ENCODE measurements at regions not wholly inside any gene's neighbourhood (a gene's known extent, or its start where the extent isn't known, plus 50 kb on each side); places are given as distances from the start of the nearest gene placed in this dataset.
"Not testable (repeated sequence)": the region's sequence is repeated elsewhere in the genome, so short reads cannot be mapped to it uniquely, and the experiment has no call there.

GRCh38 chr1:222971146-222971545, 156.3 kb downstream of the DISP1 start:
- Mint-ChIP-seq H3K9me3 (no peaks in the 10 kb centered on the region), H3K4me1 (peaks cover 3% of the 10 kb centered on the region), H3K27ac (no peak overlapping the region), H3K4me3 (no peak overlapping the region), H3K27me3 (no peaks in the 10 kb centered on the region), H3K36me3 (ENCODE audit: low read depth) (no peaks in the 10 kb centered on the region)
- DNase-seq = no peak
- ChIA-PET POLR2A (no interaction called here), CTCF (interaction anchor here (0.7 kb wide), 1 partner anchor 27 kb away, joined by 3 read pairs; no protein-coding TSS in a partner anchor)

- POLR2A ChIA-PET = no interaction called here
- no peak for DNase-seq
- CTCF ChIA-PET = no interaction called here
- H3K9me3 Mint-ChIP-seq = no peaks in the 10 kb centered on the region
- H3K4me1 Mint-ChIP-seq = peaks cover 3% of the 10 kb centered on the region
- no peak overlapping the region for H3K27ac Mint-ChIP-seq
- H3K4me3 Mint-ChIP-seq = no peak overlapping the region
- H3K36me3 Mint-ChIP-seq (ENCODE audit: low read depth) = no peaks in the 10 kb centered on the region
- H3K27me3 Mint-ChIP-seq = no peaks in the 10 kb centered on the region
These were observed 158.7 kb downstream of the DISP1 start for GRCh38 chr1:222973561-222973960.

DNA sequence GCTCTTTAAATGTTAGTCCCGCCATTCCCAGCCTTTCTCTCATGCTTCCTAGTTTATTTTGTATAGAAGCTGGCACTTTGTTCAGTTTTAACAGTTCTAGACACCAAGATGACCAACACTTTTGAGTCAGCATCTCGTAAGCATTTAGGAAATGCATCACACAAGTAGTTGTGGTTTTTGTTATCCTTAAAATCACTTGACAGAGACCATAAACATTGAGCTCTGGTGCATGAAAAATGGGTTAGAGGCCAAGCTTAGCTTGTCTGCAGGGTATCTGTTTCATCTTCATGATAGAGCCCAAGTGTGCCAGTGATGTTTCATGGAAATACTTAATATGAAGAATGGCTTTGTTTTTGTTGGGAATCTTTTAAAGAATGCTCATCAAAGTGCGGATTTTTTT, 159.7 kb downstream of the DISP1 start:
- H3K27ac Mint-ChIP-seq = no peak overlapping the region
- H3K9me3 Mint-ChIP-seq = no peaks in the 10 kb centered on the region
- POLR2A ChIA-PET = no interaction called here

DNA sequence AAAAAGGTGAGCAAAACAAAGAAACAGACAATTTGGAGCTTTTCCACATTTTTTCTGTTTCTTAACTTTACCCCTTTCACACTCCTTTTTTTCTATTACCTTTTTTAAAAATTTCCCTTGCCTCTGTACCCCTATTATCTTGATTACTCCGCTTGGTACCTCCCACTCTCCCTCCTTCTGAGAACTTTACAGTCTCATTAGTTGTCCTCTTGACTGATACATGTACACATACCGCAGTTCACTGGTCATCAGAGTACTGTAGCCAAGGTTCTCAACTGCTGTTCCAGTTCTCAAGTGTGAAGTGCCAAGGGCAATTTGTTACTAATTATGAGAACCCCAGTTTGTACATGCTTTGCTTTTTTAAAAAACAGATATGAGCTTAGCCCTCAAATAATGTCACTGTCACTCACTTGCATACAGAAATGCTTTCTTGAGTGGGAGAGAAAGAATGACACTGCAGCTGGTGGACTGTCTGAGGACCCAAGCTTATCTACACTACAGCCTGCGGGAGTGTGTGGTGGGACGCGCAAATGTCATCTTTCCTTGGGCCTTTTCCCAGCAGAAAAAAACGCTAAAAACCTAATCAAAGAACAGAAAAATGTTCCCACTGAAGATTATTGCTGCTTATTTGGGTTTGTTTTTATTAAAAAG, 160.8 kb downstream of the DISP1 start:
- Mint-ChIP-seq H3K27me3 (no peaks in the 10 kb centered on the region), H3K27ac (no peak overlapping the region), H3K36me3 (ENCODE audit: low read depth) (no peaks in the 10 kb centered on the region), H3K4me3 (no peak overlapping the region), H3K4me1 (peaks cover 3% of the 10 kb centered on the region), H3K9me3 (no peaks in the 10 kb centered on the region)
- no peak for DNase-seq
- CTCF ChIA-PET = no interaction called here
- POLR2A ChIA-PET = no interaction called here

More for the DNA sequence above, 159.7 kb downstream of the DISP1 start:
- CTCF ChIA-PET = interaction anchor here (0.7 kb wide), 1 partner anchor 25 kb away, joined by 3 read pairs; no protein-coding TSS in a partner anchor
- Mint-ChIP-seq H3K27me3 (no peaks in the 10 kb centered on the region), H3K4me3 (no peak overlapping the region), H3K36me3 (ENCODE audit: low read depth) (no peaks in the 10 kb centered on the region), H3K4me1 (peaks cover 3% of the 10 kb centered on the region)
- no peak for DNase-seq

DNA sequence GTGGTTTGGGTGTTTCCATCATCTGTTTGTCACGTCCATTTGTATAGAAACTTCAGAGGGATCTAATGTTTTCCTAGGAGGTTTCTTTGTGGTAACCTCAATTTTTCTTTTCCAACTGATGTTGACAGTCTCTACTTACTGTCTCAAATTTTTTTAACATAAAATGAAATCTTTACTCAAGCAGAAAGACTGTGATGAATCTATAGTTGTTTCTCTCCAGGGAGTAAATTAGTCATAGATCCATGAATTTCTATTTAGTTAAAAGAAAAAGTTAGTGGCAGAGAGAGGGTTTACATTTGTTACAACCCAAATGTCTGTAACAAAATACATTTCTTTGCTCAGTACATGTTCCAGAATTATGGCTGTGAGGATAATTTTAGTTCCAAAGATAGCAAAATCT, 161.6 kb downstream of the DISP1 start:
- no peaks in the 10 kb centered on the region for H3K9me3 Mint-ChIP-seq
- H3K4me3 Mint-ChIP-seq = no peak overlapping the region
- H3K4me1 Mint-ChIP-seq = peaks cover 3% of the 10 kb centered on the region
- H3K36me3 Mint-ChIP-seq (ENCODE audit: low read depth) = no peaks in the 10 kb centered on the region
- ChIA-PET CTCF (no interaction called here), POLR2A (no interaction called here)
- no peak overlapping the region for H3K27ac Mint-ChIP-seq
- H3K27me3 Mint-ChIP-seq = no peaks in the 10 kb centered on the region
- no peak for DNase-seq

DNA sequence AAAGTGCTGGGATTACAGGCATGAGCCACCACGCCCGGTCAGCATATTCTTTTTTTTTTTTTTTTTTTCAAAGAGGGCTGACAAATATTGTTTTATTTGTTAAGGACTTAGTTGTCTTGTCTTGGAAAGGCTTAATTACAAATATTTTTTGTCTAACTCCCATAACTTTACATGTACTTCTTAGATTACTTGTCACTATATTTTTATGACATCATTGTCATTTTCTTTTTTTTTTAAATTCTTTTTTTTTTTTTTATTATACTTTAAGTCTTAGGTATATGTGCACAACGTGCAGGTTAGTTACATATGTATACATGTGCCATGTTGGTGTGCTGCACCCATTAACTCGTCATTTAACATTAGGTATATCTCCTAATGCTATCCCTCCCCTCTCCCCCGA, 162.5 kb downstream of the DISP1 start:
- H3K4me1 Mint-ChIP-seq; DNase-seq; H3K27ac Mint-ChIP-seq; H3K9me3 Mint-ChIP-seq; H3K4me3 Mint-ChIP-seq; H3K36me3 Mint-ChIP-seq (ENCODE audit: low read depth); CTCF ChIA-PET; H3K27me3 Mint-ChIP-seq; POLR2A ChIA-PET: not testable (repeated sequence)

DNA sequence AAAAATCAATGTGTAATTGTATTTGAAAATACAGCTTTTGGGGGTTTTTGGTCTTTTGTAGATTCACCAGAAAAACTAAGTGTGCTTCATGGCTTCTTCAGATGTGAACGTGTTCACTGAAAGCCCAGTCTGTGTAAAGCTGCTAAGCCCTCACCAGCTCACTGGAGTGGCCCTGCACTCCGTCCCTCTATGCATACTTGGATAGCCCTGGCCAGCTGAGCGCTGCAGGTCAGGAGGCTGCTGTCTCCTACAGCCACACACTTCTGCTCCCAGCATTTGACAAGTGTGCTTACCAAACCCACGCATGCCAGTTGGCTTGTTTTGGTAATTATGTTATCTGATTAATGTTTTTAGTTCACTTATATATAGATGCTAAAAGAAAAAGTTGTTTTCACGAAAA, 163.5 kb downstream of the TLR5 start:
- POLR2A ChIA-PET = no interaction called here
- no peak for DNase-seq
- no peaks in the 10 kb centered on the region for H3K9me3 Mint-ChIP-seq
- CTCF ChIA-PET = no interaction called here
- no peaks in the 10 kb centered on the region for H3K27me3 Mint-ChIP-seq
- H3K4me3 Mint-ChIP-seq = no peak overlapping the region
- H3K4me1 Mint-ChIP-seq = peaks cover 1% of the 10 kb centered on the region
- no peaks in the 10 kb centered on the region for H3K36me3 Mint-ChIP-seq (ENCODE audit: low read depth)
- no peak overlapping the region for H3K27ac Mint-ChIP-seq

GRCh38 chr1:222987674-222988076, 155.4 kb downstream of the TLR5 start:
- no peaks in the 10 kb centered on the region for H3K9me3 Mint-ChIP-seq

DNA sequence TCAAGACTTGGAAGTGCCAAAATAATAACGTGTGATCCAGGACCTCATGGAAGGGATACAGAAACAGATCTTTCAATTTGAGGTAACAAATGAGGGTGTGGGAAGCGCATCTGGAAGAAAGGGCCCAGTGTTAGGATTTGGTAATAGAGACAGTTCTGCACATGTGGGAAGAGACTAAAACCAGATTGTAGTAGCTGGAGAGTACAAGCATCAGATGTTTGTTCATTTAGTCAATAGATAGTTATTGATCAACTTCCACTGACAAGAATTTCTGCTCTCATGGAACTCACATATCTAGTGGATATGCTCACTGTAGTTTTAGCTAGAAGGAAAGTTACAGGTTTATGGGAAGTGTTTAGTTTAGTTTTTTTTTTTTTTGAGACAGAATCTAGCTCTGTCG, 153.6 kb downstream of the TLR5 start:
- no peak overlapping the region for H3K4me3 Mint-ChIP-seq
- no peak overlapping the region for H3K27ac Mint-ChIP-seq
- ChIA-PET CTCF (interaction anchor here (0.9 kb wide), 1 partner anchor 9 kb away, joined by 3 read pairs; no protein-coding TSS in a partner anchor), POLR2A (no interaction called here)
- DNase-seq = no peak
- no peaks in the 10 kb centered on the region for H3K9me3 Mint-ChIP-seq
- no peaks in the 10 kb centered on the region for H3K4me1 Mint-ChIP-seq
- H3K36me3 Mint-ChIP-seq (ENCODE audit: low read depth) = no peaks in the 10 kb centered on the region
- no peaks in the 10 kb centered on the region for H3K27me3 Mint-ChIP-seq

More at GRCh38 chr1:222987674-222988076, 155.4 kb downstream of the TLR5 start:
- no peaks in the 10 kb centered on the region for H3K4me1 Mint-ChIP-seq
- CTCF ChIA-PET = no interaction called here
- no peak for DNase-seq
- H3K27ac Mint-ChIP-seq = no peak overlapping the region
- H3K36me3 Mint-ChIP-seq (ENCODE audit: low read depth) = no peaks in the 10 kb centered on the region
- no peaks in the 10 kb centered on the region for H3K27me3 Mint-ChIP-seq
- no peak overlapping the region for H3K4me3 Mint-ChIP-seq
- POLR2A ChIA-PET = no interaction called here

GRCh38 chr1:222991177-222991576, 151.9 kb downstream of the TLR5 start:
- Mint-ChIP-seq H3K27me3 (no peaks in the 10 kb centered on the region), H3K9me3 (no peaks in the 10 kb centered on the region), H3K4me3 (no peak overlapping the region), H3K4me1 (no peaks in the 10 kb centered on the region), H3K27ac (no peak overlapping the region), H3K36me3 (ENCODE audit: low read depth) (no peaks in the 10 kb centered on the region)
- DNase-seq = no peak
- POLR2A ChIA-PET = no interaction called here
- CTCF ChIA-PET = no interaction called here

GRCh38 chr1:222991908-222992307, 151.1 kb downstream of the TLR5 start:
- Mint-ChIP-seq H3K27ac (no peak overlapping the region), H3K36me3 (ENCODE audit: low read depth) (no peaks in the 10 kb centered on the region), H3K4me1 (no peaks in the 10 kb centered on the region), H3K9me3 (no peaks in the 10 kb centered on the region), H3K27me3 (no peaks in the 10 kb centered on the region), H3K4me3 (no peak overlapping the region)
- no peak for DNase-seq
- ChIA-PET CTCF (no interaction called here), POLR2A (no interaction called here)

DNA sequence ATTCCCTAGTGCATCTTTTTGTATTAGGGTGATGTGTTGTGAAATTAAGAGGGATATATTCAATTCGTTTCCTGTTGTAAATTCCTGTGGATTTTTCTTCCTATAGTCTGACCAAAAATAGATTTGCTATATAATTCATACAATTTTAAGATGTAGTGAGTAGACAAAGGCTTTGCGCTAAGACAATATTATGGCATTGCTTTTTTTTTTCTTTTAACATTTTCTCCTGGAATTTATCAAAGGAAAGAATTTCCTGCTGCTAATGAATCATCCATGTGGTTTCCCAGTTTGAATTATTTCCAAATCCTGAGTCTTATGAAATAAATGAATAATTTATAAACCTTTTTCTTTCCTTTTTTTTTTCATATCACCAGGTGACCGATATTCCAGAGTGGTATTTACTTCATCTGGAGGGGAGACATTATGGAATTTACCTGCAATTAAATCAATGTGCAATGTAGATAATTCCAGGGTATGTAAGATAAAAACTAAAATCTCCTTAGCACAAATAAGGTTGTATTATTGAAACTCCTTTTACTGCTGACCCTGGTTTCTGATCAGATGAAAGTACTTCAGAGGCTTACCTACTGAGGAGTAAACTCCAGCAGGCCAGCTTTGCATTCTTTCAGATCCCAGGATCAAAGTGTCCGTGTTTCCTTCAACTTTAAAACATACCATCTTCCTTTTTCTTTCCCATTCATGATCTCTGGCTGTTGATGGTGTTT, 148.4 kb downstream of the TLR5 start:
- no peaks in the 10 kb centered on the region for H3K36me3 Mint-ChIP-seq (ENCODE audit: low read depth)
- POLR2A ChIA-PET = no interaction called here
- no peak for DNase-seq
- no peak overlapping the region for H3K4me3 Mint-ChIP-seq
- no peak overlapping the region for H3K27ac Mint-ChIP-seq
- no peaks in the 10 kb centered on the region for H3K4me1 Mint-ChIP-seq
- H3K9me3 Mint-ChIP-seq = no peaks in the 10 kb centered on the region
- no peaks in the 10 kb centered on the region for H3K27me3 Mint-ChIP-seq
- CTCF ChIA-PET = no interaction called here

GRCh38 chr1:222995236-222995580, 147.8 kb downstream of the TLR5 start:
- no peak overlapping the region for H3K4me3 Mint-ChIP-seq
- no peaks in the 10 kb centered on the region for H3K9me3 Mint-ChIP-seq

More at GRCh38 chr1:222995236-222995580, 147.8 kb downstream of the TLR5 start:
- no peak for DNase-seq
- Mint-ChIP-seq H3K27me3 (no peaks in the 10 kb centered on the region), H3K4me1 (no peaks in the 10 kb centered on the region), H3K36me3 (ENCODE audit: low read depth) (no peaks in the 10 kb centered on the region), H3K27ac (no peak overlapping the region)
- POLR2A ChIA-PET = no interaction called here
- CTCF ChIA-PET = no interaction called here

All from activated CD4-positive, alpha-beta T cell treated with anti-CD3 and anti-CD28 coated beads, Interleukin-2, amount 10 ng/mL, durations not matched to agents 7 days and 5 days (primary cell).